ENCODE measurements at regions not wholly inside any gene's neighbourhood (a gene's known extent, or its start where the extent isn't known, plus 50 kb on each side); places are given as distances from the start of the nearest gene placed in this dataset.
"Not testable (repeated sequence)": the region's sequence is repeated elsewhere in the genome, so short reads cannot be mapped to it uniquely, and the experiment has no call there.

DNA sequence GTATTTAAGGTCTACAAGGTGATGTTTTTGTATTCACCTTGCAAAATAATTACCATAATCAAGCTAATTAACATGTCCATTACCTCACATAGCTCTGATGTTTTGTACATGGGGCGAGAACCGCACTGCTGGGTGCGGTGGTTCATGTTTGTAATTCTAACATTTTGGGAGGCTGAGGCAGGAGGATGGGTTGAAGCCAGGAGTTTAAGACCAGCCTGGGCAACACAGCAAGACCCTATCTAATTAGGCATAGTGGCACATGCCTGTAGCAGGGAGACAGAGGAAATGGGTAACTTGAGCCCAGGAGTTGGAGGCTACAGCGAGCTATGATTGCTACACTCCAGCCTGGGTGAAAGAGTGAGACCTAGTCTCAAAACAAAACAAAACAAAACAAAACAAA is 248.2 kb upstream of the NSMCE3 start (continued):
- TF ChIP-seq RARB (CRISPR knock-in tag; IDR thresholded peaks at IDR 0.05) = no peak

DNA sequence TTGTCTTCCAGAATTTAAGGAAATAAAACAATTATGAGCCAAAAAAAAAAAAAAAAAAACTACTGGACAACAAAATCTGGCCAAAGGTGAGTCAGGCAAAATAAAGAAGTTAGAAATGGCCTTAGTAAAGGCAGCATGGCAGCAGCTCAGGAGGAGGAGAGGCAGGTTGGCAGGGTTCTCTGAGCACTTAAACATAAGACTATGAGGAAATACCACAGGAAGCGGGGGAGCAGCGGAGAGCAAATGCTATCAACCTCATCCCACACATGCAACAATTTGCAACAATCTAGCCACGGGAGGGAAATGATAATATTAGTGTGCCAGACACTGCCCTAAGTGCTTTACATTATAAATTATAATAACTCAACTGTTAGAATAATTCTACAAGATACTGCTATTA is 247.3 kb upstream of the NSMCE3 start:
- no peak for ATAC-seq
- TF ChIP-seq SNAI2 (CRISPR knock-in tag; IDR thresholded peaks at IDR 0.05) (no peak), OSR1 (CRISPR knock-in tag; IDR thresholded peaks at IDR 0.05) (no peak), ZNF70 (CRISPR knock-in tag; IDR thresholded peaks at IDR 0.05) (no peak), ZNF8 (CRISPR knock-in tag; IDR thresholded peaks at IDR 0.05) (no peak), PPARA (CRISPR knock-in tag; IDR thresholded peaks at IDR 0.05; ENCODE audit: borderline replicate concordance) (no peak), ZC3H10 (CRISPR knock-in tag; IDR thresholded peaks at IDR 0.05) (no peak), TOX (CRISPR knock-in tag; IDR thresholded peaks at IDR 0.05; ENCODE audit: borderline replicate concordance) (no peak)

DNA sequence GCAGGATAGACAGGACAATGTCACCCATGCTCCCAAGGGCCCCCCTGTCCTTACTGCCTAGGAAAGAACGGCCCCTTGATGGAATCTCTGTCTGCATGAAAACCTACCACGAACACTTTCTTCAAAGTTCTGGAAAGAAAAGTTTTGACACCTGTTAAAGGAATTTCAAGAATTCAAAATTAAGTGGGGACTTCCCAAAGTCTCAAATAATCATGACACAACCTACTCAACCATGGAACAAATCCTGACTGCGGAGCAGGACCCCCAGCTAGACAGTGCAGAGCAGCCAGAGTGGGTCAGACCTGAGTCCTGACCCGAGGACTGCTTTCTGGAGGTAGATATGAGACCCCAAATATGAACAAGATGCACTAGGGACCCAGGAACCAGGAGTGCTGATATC is 245.3 kb upstream of the NSMCE3 start:
- ATAC-seq = no peak
- TF ChIP-seq BACH2 (CRISPR knock-in tag; IDR thresholded peaks at IDR 0.05; ENCODE audit: borderline replicate concordance) (no peak), TCF4 (CRISPR knock-in tag; IDR thresholded peaks at IDR 0.05; ENCODE audit: borderline replicate concordance) (no peak), CSDC2 (CRISPR knock-in tag; IDR thresholded peaks at IDR 0.05) (no peak)

DNA sequence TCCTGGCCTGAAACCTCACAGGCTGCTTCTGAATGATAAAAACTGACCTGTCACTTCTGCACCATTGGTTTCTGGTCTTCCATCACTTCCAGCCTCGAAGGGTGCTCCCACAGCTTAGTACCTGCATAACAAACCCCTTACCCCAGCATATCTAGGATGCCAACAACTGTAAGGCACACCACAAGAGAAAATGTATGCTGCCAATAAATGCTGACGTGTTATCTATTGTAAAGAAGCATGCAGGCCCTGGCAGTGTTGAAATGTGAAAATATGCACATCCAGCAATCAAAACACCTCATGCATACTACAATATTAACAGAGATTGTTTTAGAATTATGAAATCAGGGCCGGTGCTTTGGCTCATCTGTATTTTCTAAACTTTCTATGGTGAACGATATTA is 242.0 kb upstream of the NSMCE3 start:
- no peak for ATAC-seq
- TF ChIP-seq ZC3H10 (CRISPR knock-in tag; IDR thresholded peaks at IDR 0.05) = no peak
- TF ChIP-seq, protein P1, sequence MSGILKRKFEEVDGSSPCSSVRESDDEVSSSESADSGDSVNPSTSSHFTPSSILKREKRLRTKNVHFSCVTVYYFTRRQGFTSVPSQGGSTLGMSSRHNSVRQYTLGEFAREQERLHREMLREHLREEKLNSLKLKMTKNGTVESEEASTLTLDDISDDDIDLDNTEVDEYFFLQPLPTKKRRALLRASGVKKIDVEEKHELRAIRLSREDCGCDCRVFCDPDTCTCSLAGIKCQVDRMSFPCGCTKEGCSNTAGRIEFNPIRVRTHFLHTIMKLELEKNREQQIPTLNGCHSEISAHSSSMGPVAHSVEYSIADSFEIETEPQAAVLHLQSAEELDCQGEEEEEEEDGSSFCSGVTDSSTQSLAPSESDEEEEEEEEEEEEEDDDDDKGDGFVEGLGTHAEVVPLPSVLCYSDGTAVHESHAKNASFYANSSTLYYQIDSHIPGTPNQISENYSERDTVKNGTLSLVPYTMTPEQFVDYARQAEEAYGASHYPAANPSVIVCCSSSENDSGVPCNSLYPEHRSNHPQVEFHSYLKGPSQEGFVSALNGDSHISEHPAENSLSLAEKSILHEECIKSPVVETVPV (CRISPR knock-in tag; IDR thresholded peaks at IDR 0.05) = no peak
- TF ChIP-seq CSDC2 (CRISPR knock-in tag; IDR thresholded peaks at IDR 0.05) = no peak
- no peak for TF ChIP-seq ZFP3 (CRISPR knock-in tag; IDR thresholded peaks at IDR 0.05)
- no peak for TF ChIP-seq PPARA (CRISPR knock-in tag; IDR thresholded peaks at IDR 0.05; ENCODE audit: borderline replicate concordance)
- TF ChIP-seq OSR1 (CRISPR knock-in tag; IDR thresholded peaks at IDR 0.05) = no peak
- TF ChIP-seq BACH2 (CRISPR knock-in tag; IDR thresholded peaks at IDR 0.05; ENCODE audit: borderline replicate concordance) = no peak
- TF ChIP-seq TOX (CRISPR knock-in tag; IDR thresholded peaks at IDR 0.05; ENCODE audit: borderline replicate concordance) = no peak
- no peak for TF ChIP-seq GLIS3 (CRISPR knock-in tag; IDR thresholded peaks at IDR 0.05)
- TF ChIP-seq ISL1 (CRISPR knock-in tag; IDR thresholded peaks at IDR 0.05) = no peak
- TF ChIP-seq, protein P2, sequence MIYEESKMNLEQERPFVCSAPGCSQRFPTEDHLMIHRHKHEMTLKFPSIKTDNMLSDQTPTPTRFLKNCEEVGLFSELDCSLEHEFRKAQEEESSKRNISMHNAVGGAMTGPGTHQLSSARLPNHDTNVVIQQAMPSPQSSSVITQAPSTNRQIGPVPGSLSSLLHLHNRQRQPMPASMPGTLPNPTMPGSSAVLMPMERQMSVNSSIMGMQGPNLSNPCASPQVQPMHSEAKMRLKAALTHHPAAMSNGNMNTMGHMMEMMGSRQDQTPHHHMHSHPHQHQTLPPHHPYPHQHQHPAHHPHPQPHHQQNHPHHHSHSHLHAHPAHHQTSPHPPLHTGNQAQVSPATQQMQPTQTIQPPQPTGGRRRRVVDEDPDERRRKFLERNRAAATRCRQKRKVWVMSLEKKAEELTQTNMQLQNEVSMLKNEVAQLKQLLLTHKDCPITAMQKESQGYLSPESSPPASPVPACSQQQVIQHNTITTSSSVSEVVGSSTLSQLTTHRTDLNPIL (CRISPR knock-in tag; IDR thresholded peaks at IDR 0.05; ENCODE audit: low read depth) = no peak
- TF ChIP-seq TCF4 (CRISPR knock-in tag; IDR thresholded peaks at IDR 0.05; ENCODE audit: borderline replicate concordance) = no peak
- TF ChIP-seq, protein P3, sequence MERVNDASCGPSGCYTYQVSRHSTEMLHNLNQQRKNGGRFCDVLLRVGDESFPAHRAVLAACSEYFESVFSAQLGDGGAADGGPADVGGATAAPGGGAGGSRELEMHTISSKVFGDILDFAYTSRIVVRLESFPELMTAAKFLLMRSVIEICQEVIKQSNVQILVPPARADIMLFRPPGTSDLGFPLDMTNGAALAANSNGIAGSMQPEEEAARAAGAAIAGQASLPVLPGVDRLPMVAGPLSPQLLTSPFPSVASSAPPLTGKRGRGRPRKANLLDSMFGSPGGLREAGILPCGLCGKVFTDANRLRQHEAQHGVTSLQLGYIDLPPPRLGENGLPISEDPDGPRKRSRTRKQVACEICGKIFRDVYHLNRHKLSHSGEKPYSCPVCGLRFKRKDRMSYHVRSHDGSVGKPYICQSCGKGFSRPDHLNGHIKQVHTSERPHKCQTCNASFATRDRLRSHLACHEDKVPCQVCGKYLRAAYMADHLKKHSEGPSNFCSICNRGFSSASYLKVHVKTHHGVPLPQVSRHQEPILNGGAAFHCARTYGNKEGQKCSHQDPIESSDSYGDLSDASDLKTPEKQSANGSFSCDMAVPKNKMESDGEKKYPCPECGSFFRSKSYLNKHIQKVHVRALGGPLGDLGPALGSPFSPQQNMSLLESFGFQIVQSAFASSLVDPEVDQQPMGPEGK (CRISPR knock-in tag; IDR thresholded peaks at IDR 0.05; ENCODE audit: borderline replicate concordance) = no peak
- TF ChIP-seq ZFP30 (CRISPR knock-in tag; IDR thresholded peaks at IDR 0.05) = no peak
- no peak for TF ChIP-seq ESRRG (CRISPR knock-in tag; IDR thresholded peaks at IDR 0.05)
- TF ChIP-seq, protein P4, sequence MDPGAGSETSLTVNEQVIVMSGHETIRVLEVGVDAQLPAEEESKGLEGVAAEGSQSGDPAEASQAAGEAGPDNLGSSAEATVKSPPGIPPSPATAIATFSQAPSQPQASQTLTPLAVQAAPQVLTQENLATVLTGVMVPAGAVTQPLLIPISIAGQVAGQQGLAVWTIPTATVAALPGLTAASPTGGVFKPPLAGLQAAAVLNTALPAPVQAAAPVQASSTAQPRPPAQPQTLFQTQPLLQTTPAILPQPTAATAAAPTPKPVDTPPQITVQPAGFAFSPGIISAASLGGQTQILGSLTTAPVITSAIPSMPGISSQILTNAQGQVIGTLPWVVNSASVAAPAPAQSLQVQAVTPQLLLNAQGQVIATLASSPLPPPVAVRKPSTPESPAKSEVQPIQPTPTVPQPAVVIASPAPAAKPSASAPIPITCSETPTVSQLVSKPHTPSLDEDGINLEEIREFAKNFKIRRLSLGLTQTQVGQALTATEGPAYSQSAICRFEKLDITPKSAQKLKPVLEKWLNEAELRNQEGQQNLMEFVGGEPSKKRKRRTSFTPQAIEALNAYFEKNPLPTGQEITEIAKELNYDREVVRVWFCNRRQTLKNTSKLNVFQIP (CRISPR knock-in tag; IDR thresholded peaks at IDR 0.05; ENCODE audit: borderline replicate concordance, low read depth) = no peak
- no peak for TF ChIP-seq ZNF70 (CRISPR knock-in tag; IDR thresholded peaks at IDR 0.05)
- no peak for TF ChIP-seq RARB (CRISPR knock-in tag; IDR thresholded peaks at IDR 0.05)
- TF ChIP-seq ZNF8 (CRISPR knock-in tag; IDR thresholded peaks at IDR 0.05) = no peak

DNA sequence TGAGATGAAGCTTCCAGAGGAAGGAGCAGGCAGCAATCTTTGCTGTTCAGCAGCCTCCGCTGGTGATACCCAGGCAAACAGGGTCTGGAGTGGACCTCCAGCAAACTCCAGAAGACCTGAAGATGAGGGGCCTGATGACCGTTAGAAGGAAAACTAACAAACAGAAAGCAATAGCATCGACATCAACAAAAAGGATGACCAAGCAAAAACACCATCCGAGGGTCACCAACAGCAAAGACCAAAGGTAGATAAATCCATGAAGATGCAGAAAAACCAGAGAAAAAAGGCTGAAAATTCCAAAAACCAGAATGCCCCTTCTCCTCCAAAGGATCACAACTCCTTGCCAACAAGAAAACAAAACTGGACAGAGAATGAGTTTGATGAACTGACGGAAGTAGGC is 235.9 kb upstream of the NSMCE3 start:
- ATAC-seq = not testable (repeated sequence)

Measured in SK-N-SH treated with all-trans-retinoic acid at 6 μM for 48 hours (cell line).